GM21367 (cell line): ENCODE measurements at regions not wholly inside any gene's neighbourhood (a gene's known extent, or its start where the extent isn't known, plus 50 kb on each side); places are given as distances from the start of the nearest gene placed in this dataset.

Source experiments
- ATAC-seq: cut with Tn5 transposase; IDR thresholded peaks from one replicate; pipeline ENCODE4 v1.9.1; 2021; ENCODE audit not compliant: unreplicated experiment

DNA sequence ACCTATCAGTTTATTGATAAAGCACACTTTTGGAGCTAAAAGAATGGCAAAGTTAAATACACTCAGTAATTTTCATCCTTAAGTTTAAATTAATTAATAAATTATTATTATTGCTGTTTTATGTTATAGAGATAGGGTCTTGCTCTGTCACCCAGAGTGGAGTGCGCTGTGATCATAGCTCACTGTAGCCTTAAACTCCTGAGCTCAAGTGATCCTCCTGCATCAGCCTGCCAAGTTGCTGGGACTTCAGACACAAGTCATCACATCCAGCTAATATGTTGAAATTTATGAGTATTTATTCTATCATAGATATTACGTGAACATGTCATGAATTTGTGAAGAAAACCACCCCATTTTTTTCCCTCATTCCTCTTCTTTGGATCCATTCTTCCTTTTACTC lies 64.2 kb downstream of the GJA1 start:
- ATAC-seq = no peak

- no peak for ATAC-seq
Observed at GRCh38 chr6:121503589-121503991, 68.1 kb downstream of the GJA1 start.

- no peak for ATAC-seq
Observed at GRCh38 chr6:121504227-121504626, 68.8 kb downstream of the GJA1 start.

- ATAC-seq = no peak
Observed at GRCh38 chr6:121505284-121505683, 69.8 kb downstream of the GJA1 start.

DNA sequence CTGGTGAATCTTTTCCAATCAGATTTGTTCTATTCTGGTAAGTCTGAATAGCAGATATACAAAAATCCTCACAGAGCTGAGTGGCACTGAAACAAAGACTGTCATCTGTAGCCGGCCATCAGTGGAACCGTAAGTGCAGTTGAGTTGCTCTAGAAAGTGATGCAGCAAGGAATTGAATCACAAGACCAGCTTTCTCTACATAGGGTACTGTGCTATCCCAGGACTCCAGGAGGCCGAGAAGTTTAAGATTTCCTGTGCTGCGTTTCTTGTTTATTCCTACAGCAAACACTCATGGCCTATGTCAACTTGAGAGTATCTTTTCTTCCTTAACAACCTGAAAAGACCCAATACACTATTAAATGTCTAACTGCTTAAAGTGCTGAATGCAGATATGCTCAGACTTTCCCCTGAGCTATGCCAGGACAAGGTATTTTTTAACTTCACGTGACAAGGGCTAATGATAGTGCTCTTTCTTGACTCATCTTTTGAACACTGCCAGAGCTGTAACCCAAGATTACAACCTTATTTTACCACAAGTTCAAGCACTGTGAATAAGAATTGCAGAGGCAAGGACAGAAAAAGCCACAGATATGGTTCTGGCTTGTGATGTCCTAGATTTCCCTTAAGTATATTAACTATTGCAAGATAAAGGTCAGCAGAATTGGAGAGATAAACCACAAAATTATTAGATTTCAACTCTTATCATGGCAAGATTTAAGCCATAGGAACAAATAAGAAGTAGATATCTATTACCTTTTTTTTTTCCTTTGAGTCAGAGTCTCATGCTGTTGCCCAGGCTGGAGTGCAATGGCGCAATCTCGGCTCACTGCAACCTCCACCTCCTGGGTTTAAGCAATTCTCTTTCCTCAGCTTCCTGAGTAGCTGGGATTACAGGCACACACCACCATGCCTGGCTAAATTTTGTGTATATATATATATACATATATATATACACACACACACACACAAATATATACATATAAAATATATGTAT lies 71.6 kb downstream of the GJA1 start:
- no peak for ATAC-seq

DNA sequence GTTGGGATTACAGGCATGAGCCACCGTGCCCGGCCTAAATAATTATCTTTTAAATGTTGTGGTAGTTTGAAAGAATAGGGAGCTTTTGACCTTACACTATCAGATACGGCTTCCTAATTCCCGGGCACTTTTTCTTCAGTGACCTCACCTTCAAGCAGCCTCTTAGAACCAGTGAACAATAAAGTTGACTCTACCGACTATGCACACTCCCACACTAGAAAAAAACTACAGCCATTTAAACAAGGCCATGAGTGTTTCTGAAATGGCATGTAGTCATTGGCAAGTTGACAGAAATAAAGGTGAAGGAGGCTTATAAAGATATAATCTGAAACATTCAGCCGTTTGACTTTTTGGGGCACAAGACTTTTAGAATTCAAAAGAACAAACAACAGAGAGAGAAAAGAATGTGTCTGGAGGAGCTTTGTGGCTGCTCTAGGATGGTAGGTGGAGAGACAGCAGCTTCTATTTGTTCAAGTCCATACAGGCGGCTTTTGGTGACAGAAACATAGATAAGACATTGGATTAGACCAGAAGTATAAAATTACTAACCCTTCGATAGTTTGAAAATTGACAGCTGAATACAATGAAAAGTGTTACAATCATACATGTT lies 75.2 kb downstream of the GJA1 start:
- no peak for ATAC-seq

GRCh38 chr6:121515630-121516265 lies 80.3 kb downstream of the GJA1 start:
- no peak for ATAC-seq

DNA sequence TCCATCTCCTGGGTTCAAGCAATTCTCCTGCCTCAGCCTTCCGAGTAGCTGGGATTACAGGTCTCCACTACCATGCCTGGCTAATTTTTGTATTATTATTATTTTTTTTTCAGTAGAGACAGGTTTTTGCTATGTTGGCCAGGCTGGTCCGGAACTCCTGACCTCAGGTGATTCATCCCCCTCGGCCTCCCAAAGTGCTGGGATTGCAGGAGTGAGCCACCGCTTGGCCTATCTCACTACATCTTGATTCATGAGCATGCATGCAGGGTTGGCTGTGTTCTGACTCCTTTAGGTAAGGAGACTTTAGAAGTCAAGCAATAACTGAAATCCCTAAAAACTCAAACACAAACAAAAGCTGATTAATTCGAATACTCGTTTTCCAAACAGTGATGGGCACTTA lies 80.9 kb downstream of the GJA1 start:
- ATAC-seq = no peak

- no peak for ATAC-seq
Observed at GRCh38 chr6:121520337-121521163, 85.1 kb downstream of the GJA1 start.

DNA sequence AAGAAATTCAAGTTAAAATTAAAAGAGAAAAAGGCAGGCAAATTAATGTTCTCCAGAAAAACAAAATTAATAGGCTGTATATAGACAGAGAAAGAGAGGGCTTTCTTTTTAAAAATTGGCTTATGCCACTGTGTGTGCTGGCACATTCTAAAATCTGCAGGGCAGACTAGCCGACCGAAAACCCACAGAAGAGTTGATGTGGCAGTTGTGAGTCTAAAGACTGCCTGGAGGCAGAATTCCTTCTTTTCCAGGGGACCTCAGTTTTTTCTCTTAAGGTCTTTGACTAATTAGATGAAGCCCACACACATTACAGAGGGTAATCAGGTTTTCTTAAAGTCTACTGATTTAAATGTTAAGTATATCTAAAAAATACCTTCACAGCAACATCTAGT lies 85.7 kb downstream of the GJA1 start:
- no peak for ATAC-seq

GRCh38 chr6:121522265-121522664 lies 86.8 kb downstream of the GJA1 start:
- no peak for ATAC-seq

DNA sequence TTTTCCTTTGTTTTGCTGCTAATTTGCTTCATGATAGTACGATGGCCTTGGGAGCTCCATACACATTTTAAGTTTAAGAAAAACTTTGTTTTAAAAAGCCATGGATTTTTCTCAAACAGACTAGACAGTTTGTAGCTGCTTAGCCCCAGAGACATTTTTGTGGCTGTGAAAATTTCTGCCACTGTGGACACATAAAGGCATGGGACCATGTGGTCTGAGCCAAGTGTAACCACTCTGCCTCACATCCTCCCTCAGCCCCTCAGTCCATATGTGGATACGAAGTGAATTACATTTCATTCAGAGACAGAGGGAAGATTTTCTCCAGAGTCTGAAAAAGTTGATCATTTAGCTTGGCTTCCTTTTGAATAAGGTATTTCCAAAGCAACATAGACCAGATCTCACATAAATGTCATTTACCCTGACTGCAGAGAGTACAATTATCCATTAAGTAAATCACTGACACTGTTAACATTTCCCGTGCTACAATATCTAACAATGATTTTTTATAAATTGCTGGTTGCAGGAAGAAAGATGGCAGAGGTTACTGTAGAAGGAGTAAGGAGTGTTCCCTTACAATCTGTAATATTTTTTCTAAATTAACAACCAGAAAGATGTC lies 87.4 kb downstream of the GJA1 start:
- ATAC-seq = no peak

DNA sequence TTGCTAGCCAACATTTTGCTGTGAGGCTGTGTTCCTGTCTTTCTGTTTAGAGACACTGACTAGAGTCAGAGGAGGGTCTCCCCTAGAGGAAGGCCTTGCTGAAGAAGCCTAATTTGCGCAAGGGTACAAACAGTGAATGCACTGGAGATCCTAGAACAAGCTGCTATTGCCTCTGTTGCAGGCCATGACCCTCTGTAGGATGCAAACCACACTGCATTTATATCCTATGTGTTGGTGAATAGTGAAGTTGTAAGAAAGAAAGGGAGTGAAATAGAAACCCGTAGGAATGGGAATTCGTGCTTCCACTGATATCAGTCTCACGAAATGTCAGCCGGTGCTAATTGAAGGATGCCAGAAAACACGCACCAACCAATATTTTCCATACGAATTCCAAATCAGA lies 88.2 kb downstream of the GJA1 start:
- ATAC-seq = no peak

DNA sequence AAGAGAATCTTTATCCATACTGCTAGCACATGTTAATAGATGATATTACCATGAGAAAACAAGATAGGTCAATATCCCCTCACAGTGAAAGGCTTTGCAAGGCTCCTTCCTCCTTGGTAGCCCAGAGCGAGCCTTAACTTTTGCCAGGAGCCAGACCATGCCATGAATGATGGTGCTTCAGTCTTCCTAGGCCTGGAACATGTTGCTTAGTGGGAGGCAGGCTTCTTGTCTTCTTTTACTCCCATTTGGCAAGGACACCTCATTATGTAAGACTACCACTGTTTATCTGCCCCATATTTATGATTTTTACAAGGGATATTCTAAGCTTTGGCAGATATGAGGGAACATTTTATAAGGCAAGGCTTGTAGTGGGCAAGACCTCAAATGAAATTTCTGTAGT lies 90.8 kb downstream of the GJA1 start:
- no peak for ATAC-seq

DNA sequence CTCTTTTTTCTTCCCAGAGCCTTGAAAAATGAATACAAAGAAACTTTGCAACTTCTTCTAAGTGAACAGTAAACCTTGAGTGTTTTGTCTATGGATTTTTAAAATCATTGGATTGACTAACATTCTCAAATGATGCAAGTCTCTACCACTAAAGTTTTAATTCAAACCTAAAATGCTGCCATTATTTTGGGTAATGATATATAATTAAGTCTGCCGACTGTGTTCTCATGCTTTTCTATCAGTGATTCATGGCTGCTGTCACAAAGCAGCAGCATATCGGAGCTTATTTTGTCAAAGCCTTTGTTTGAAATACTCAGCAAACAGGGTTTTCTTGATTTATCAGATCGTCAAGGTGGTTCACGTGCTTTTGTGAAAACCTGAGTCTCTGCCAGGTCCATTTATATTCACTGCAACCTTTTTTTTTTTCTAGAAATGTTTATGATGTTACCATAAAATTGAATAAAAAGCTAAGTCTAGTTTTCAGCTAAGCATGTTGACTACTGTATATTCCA lies 96.3 kb downstream of the GJA1 start:
- ATAC-seq = no peak

DNA sequence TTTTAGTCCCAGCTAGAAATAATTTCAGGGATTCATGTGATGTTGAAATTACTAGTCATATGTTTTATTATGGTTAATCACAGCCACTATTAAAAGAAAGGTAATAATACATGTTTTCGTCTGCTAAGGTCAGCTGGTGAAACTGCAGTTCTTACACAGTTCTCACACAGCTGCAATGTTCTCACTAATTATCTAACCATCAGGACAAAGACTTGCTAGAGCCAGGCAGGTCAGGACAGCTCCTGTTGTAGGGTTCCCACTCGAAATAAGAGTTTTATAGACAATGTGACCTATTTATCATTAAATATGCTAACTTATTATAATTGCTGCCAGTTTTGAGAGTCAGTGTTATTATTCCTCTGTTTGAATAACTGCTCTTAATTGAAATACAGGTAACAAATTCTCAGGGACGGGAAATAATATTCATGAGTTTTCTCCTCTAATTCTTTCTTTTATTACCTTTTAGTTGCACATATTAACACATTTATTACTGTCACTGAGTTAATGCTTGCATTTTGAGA lies 97.9 kb downstream of the GJA1 start:
- ATAC-seq = no peak

DNA sequence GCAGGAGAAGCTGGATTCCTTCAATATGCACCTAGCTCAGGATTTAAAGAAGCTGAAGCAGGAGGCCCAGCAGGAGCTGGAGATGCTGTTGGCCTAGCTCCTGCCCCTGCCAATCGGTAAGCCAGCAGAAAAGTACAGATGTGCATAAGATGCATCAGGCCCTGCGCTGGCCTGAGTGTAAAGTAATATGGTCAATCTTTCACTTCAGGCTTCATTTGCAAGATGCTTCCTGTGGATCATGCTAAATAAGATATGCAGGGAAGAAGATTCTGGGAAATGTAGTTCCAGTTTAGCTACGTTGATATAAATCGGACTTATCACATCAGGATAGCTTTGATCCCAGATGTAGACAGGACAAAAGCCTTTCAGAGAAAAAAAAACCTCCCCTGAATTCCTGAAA lies 100.3 kb downstream of the GJA1 start:
- ATAC-seq = no peak

- no peak for ATAC-seq
Observed at GRCh38 chr6:121536345-121536744, 100.9 kb downstream of the GJA1 start.

DNA sequence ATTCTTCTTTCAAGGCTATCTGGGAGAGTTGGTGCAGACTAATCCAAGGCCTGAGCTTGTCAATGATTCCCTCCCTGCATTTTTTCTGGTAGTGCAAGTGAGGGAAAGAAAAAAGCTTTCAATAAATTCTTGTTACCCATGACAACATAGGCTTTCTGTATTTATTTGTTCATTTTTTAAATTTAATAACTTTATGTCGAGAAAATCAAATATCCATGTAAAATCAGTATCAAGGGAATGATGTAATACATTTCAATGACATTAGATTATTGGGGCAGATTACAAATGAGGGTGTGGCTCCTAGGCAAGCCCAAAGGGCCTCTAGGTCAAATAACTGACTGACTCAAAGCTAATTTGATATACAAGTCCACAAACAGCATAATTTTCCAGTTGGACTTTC lies 104.0 kb downstream of the GJA1 start:
- ATAC-seq = no peak

GRCh38 chr6:121540210-121540609 lies 104.8 kb downstream of the GJA1 start:
- no peak for ATAC-seq
